ENCODE measurements at regions not wholly inside any gene's neighbourhood (a gene's known extent, or its start where the extent isn't known, plus 50 kb on each side); places are given as distances from the start of the nearest gene placed in this dataset.

- no peak for TF ChIP-seq CTCF (IDR thresholded peaks at IDR 0.05; ENCODE audit: control insufficient read depth, insufficient read depth, low read depth, low read length, missing control alignments)
- H3K4me3 ChIP-seq (ENCODE audit: control insufficient read depth, low read depth, low read length) = no peak overlapping the region
- no peak for DNase-seq (ENCODE audit: low read depth)
These were observed 68.8 kb downstream of the FOXB1 start for GRCh38 chr15:60072826-60073465.

GRCh38 chr15:60073466-60073840, 69.3 kb downstream of the FOXB1 start:
- H3K4me3 ChIP-seq (ENCODE audit: control insufficient read depth, low read depth, low read length) = no peak overlapping the region
- no peak for TF ChIP-seq CTCF (IDR thresholded peaks at IDR 0.05; ENCODE audit: control insufficient read depth, insufficient read depth, low read depth, low read length, missing control alignments)
- no peak for DNase-seq (ENCODE audit: low read depth)

GRCh38 chr15:60074181-60074885, 70.2 kb downstream of the FOXB1 start:
- no peak for DNase-seq (ENCODE audit: low read depth)
- no peak for TF ChIP-seq CTCF (IDR thresholded peaks at IDR 0.05; ENCODE audit: control insufficient read depth, insufficient read depth, low read depth, low read length, missing control alignments)
- no peak overlapping the region for H3K4me3 ChIP-seq (ENCODE audit: control insufficient read depth, low read depth, low read length)

GRCh38 chr15:60076045-60076444, 71.9 kb downstream of the FOXB1 start:
- H3K4me3 ChIP-seq (ENCODE audit: control insufficient read depth, low read depth, low read length) = no peak overlapping the region
- TF ChIP-seq CTCF (IDR thresholded peaks at IDR 0.05; ENCODE audit: control insufficient read depth, insufficient read depth, low read depth, low read length, missing control alignments) = no peak
- DNase-seq (ENCODE audit: low read depth) = no peak

- DNase-seq (ENCODE audit: low read depth) = no peak
- H3K4me3 ChIP-seq (ENCODE audit: control insufficient read depth, low read depth, low read length) = no peak overlapping the region
- no peak for TF ChIP-seq CTCF (IDR thresholded peaks at IDR 0.05; ENCODE audit: control insufficient read depth, insufficient read depth, low read depth, low read length, missing control alignments)
These were observed 72.6 kb downstream of the FOXB1 start for GRCh38 chr15:60076582-60077276.

GRCh38 chr15:60077581-60078359, 73.7 kb downstream of the FOXB1 start:
- no peak for TF ChIP-seq CTCF (IDR thresholded peaks at IDR 0.05; ENCODE audit: control insufficient read depth, insufficient read depth, low read depth, low read length, missing control alignments)
- no peak for DNase-seq (ENCODE audit: low read depth)
- no peak overlapping the region for H3K4me3 ChIP-seq (ENCODE audit: control insufficient read depth, low read depth, low read length)
